ENCODE measurements at regions not wholly inside any gene's neighbourhood (a gene's known extent, or its start where the extent isn't known, plus 50 kb on each side); places are given as distances from the start of the nearest gene placed in this dataset.

GRCh38 chr3:24923570-24923969 lies 428.9 kb upstream of the THRB start:
- TF ChIP-seq CTCF (IDR thresholded peaks at IDR 0.05), result no peak
- no peak for TF ChIP-seq POLR2A (IDR thresholded peaks at IDR 0.05)
